Naive B cell (primary cell): ENCODE measurements at regions not wholly inside any gene's neighbourhood (a gene's known extent, or its start where the extent isn't known, plus 50 kb on each side); places are given as distances from the start of the nearest gene placed in this dataset.

ENCODE experiments used
- ATAC-seq, 2 donors: fragments of 150-1000 bp; cut with Tn5 transposase; 2 replicates each; pipeline ENCODE4 v1.10.0; 2021; ENCODE audit warnings: low read depth in 2 of 2, mild to moderate bottlenecking in 2 of 2, moderate library complexity in 2 of 2
- DNase-seq: peaks from one replicate; pipeline ENCODE4 v3.0.0; 2022
- H3K27ac Mint-ChIP-seq, 6 donors: one replicate each; pipeline ENCODE4 v1.8.0; 2020 to 2022; ENCODE audit warnings: mild to moderate bottlenecking in 6 of 6, mixed read lengths in 6 of 6, moderate library complexity in 5 of 6, inconsistent platforms in 2 of 6
- H3K27me3 Mint-ChIP-seq, 3 donors: one replicate each; pipeline ENCODE4 v1.8.0; 2021 to 2022; ENCODE audit warnings: mixed read lengths in 3 of 3, mild to moderate bottlenecking in 1 of 3
- H3K36me3 Mint-ChIP-seq, 2 donors: one replicate each; pipeline ENCODE4 v1.8.0; 2020 to 2022; ENCODE audit warnings: mixed read lengths in 2 of 2, inconsistent platforms in 1 of 2, mild to moderate bottlenecking in 1 of 2
- H3K4me1 Mint-ChIP-seq, 3 donors: one replicate each; pipeline ENCODE4 v1.8.0; 2020 to 2022; ENCODE audit warnings: mixed read lengths in 3 of 3, inconsistent platforms in 1 of 3, mild to moderate bottlenecking in 1 of 3, moderate library complexity in 1 of 3
- H3K4me3 Mint-ChIP-seq, 8 donors: one replicate each; pipeline ENCODE4 v1.8.0; 2020 to 2022; ENCODE audit warnings: mild to moderate bottlenecking in 8 of 8, mixed read lengths in 8 of 8, moderate library complexity in 8 of 8, inconsistent platforms in 2 of 8
- H3K9me3 Mint-ChIP-seq, 7 donors: one replicate each; pipeline ENCODE4 v1.8.0; 2020 to 2022; ENCODE audit warnings: mixed read lengths in 7 of 7, mild to moderate bottlenecking in 5 of 7, inconsistent platforms in 2 of 7, moderate library complexity in 1 of 7

- H3K9me3 Mint-ChIP-seq: peaks cover 0 to 4% (median 0%) of the 10 kb centered on the region in 7 donors
- ATAC-seq (no peak), DNase-seq (no peak)
- peaks cover 8 to 9% (median 8%) of the 10 kb centered on the region in 3 donors for H3K4me1 Mint-ChIP-seq
- H3K27me3 Mint-ChIP-seq: no peaks in the 10 kb centered on the region
- H3K27ac Mint-ChIP-seq: no peak overlapping the region
- H3K4me3 Mint-ChIP-seq: no peak overlapping the region
- no peaks in the 10 kb centered on the region for H3K36me3 Mint-ChIP-seq
These were observed 94.6 kb upstream of the HMHB1 start for GRCh38 chr5:143717400-143717799.

- ATAC-seq (no peak), DNase-seq (no peak)
- H3K27ac Mint-ChIP-seq: no peak overlapping the region
- H3K4me3 Mint-ChIP-seq: no peak overlapping the region
- peaks cover 8 to 9% (median 8%) of the 10 kb centered on the region in 3 donors for H3K4me1 Mint-ChIP-seq
- peaks cover 0 to 4% (median 0%) of the 10 kb centered on the region in 7 donors for H3K9me3 Mint-ChIP-seq
- no peaks in the 10 kb centered on the region for H3K27me3 Mint-ChIP-seq
- no peaks in the 10 kb centered on the region for H3K36me3 Mint-ChIP-seq
These were observed 95.1 kb upstream of the HMHB1 start for GRCh38 chr5:143716881-143717280.

- ATAC-seq (no peak), DNase-seq (no peak)
- H3K4me1 Mint-ChIP-seq: peaks cover 8 to 9% (median 8%) of the 10 kb centered on the region in 3 donors
- H3K27me3 Mint-ChIP-seq: no peaks in the 10 kb centered on the region
- no peak overlapping the region for H3K4me3 Mint-ChIP-seq
- no peak overlapping the region for H3K27ac Mint-ChIP-seq
- no peaks in the 10 kb centered on the region for H3K9me3 Mint-ChIP-seq
- H3K36me3 Mint-ChIP-seq: no peaks in the 10 kb centered on the region
These were observed 96.3 kb upstream of the HMHB1 start for GRCh38 chr5:143715616-143716015.

- no peak for ATAC-seq
- no peak for DNase-seq
- no peaks in the 10 kb centered on the region for H3K36me3 Mint-ChIP-seq
- H3K27ac Mint-ChIP-seq: no peak overlapping the region
- no peaks in the 10 kb centered on the region for H3K9me3 Mint-ChIP-seq
- H3K27me3 Mint-ChIP-seq: no peaks in the 10 kb centered on the region
- H3K4me3 Mint-ChIP-seq: no peak overlapping the region
- H3K4me1 Mint-ChIP-seq: peaks cover 8 to 9% (median 8%) of the 10 kb centered on the region in 3 donors
These were observed 97.3 kb upstream of the HMHB1 start for GRCh38 chr5:143714629-143715028.

- ATAC-seq (no peak), DNase-seq (no peak)
- Mint-ChIP-seq H3K27ac (no peak overlapping the region), H3K36me3 (no peaks in the 10 kb centered on the region), H3K4me3 (no peak overlapping the region), H3K27me3 (no peaks in the 10 kb centered on the region), H3K9me3 (no peaks in the 10 kb centered on the region), H3K4me1 (peaks cover 8 to 9% (median 8%) of the 10 kb centered on the region in 3 donors)
These were observed 98.6 kb upstream of the HMHB1 start for GRCh38 chr5:143713047-143714003.

- H3K4me3 Mint-ChIP-seq: no peak overlapping the region
These were observed 103.3 kb upstream of the HMHB1 start for GRCh38 chr5:143708672-143709071.

GRCh38 chr5:143707806-143708205 is 104.2 kb upstream of the HMHB1 start:
- Mint-ChIP-seq H3K4me3 (no peak overlapping the region), H3K27ac (no peak overlapping the region), H3K4me1 (no peaks in the 10 kb centered on the region), H3K27me3 (no peaks in the 10 kb centered on the region), H3K9me3 (no peaks in the 10 kb centered on the region), H3K36me3 (no peaks in the 10 kb centered on the region)
- ATAC-seq (no peak), DNase-seq (no peak)

More at GRCh38 chr5:143708672-143709071, 103.3 kb upstream of the HMHB1 start:
- no peaks in the 10 kb centered on the region for H3K9me3 Mint-ChIP-seq
- H3K36me3 Mint-ChIP-seq: no peaks in the 10 kb centered on the region
- H3K27me3 Mint-ChIP-seq: no peaks in the 10 kb centered on the region
- ATAC-seq (no peak), DNase-seq (no peak)
- H3K4me1 Mint-ChIP-seq: no peaks in the 10 kb centered on the region
- no peak overlapping the region for H3K27ac Mint-ChIP-seq

GRCh38 chr5:143705381-143705780 is 106.6 kb upstream of the HMHB1 start:
- no peaks in the 10 kb centered on the region for H3K27me3 Mint-ChIP-seq
- H3K36me3 Mint-ChIP-seq: no peaks in the 10 kb centered on the region
- H3K27ac Mint-ChIP-seq: no peak overlapping the region
- no peak for DNase-seq
- no peak overlapping the region for H3K4me3 Mint-ChIP-seq
- H3K4me1 Mint-ChIP-seq: no peaks in the 10 kb centered on the region
- H3K9me3 Mint-ChIP-seq: no peaks in the 10 kb centered on the region
- ATAC-seq: no peak

GRCh38 chr5:143703659-143704058 is 108.3 kb upstream of the HMHB1 start:
- no peak overlapping the region for H3K27ac Mint-ChIP-seq
- no peaks in the 10 kb centered on the region for H3K27me3 Mint-ChIP-seq
- H3K9me3 Mint-ChIP-seq: no peaks in the 10 kb centered on the region
- no peaks in the 10 kb centered on the region for H3K36me3 Mint-ChIP-seq
- DNase-seq: no peak
- ATAC-seq: no peak
- H3K4me1 Mint-ChIP-seq: no peaks in the 10 kb centered on the region
- no peak overlapping the region for H3K4me3 Mint-ChIP-seq

GRCh38 chr5:143701493-143701892 is 110.5 kb upstream of the HMHB1 start:
- H3K27me3 Mint-ChIP-seq: no peaks in the 10 kb centered on the region
- ATAC-seq (no peak), DNase-seq (no peak)
- no peak overlapping the region for H3K27ac Mint-ChIP-seq
- H3K4me3 Mint-ChIP-seq: no peak overlapping the region
- no peaks in the 10 kb centered on the region for H3K36me3 Mint-ChIP-seq
- H3K4me1 Mint-ChIP-seq: no peaks in the 10 kb centered on the region
- no peaks in the 10 kb centered on the region for H3K9me3 Mint-ChIP-seq

GRCh38 chr5:143700994-143701393 is 111.0 kb upstream of the HMHB1 start:
- DNase-seq: no peak
- H3K4me3 Mint-ChIP-seq: no peak overlapping the region
- no peaks in the 10 kb centered on the region for H3K4me1 Mint-ChIP-seq
- no peaks in the 10 kb centered on the region for H3K27me3 Mint-ChIP-seq
- H3K36me3 Mint-ChIP-seq: no peaks in the 10 kb centered on the region
- H3K9me3 Mint-ChIP-seq: no peaks in the 10 kb centered on the region
- no peak overlapping the region for H3K27ac Mint-ChIP-seq
- no peak for ATAC-seq

GRCh38 chr5:143699121-143699520 is 112.8 kb upstream of the HMHB1 start:
- Mint-ChIP-seq H3K27ac (no peak overlapping the region), H3K36me3 (no peaks in the 10 kb centered on the region), H3K4me1 (no peaks in the 10 kb centered on the region), H3K4me3 (no peak overlapping the region), H3K27me3 (no peaks in the 10 kb centered on the region), H3K9me3 (peaks cover 0 to 3% (median 0%) of the 10 kb centered on the region in 7 donors)
- ATAC-seq (no peak), DNase-seq (no peak)

- no peaks in the 10 kb centered on the region for H3K4me1 Mint-ChIP-seq
- ATAC-seq: no peak
- H3K4me3 Mint-ChIP-seq: no peak overlapping the region
- H3K9me3 Mint-ChIP-seq: peaks cover 0 to 3% (median 0%) of the 10 kb centered on the region in 7 donors
- H3K27ac Mint-ChIP-seq: no peak overlapping the region
- no peaks in the 10 kb centered on the region for H3K27me3 Mint-ChIP-seq
- DNase-seq: no peak
- no peaks in the 10 kb centered on the region for H3K36me3 Mint-ChIP-seq
These were observed 113.4 kb upstream of the HMHB1 start for GRCh38 chr5:143698574-143698973.

- Mint-ChIP-seq H3K27ac (no peak overlapping the region), H3K4me3 (no peak overlapping the region), H3K9me3 (peaks cover 0 to 4% (median 0%) of the 10 kb centered on the region in 7 donors), H3K4me1 (no peaks in the 10 kb centered on the region), H3K36me3 (no peaks in the 10 kb centered on the region), H3K27me3 (no peaks in the 10 kb centered on the region)
- ATAC-seq (no peak), DNase-seq (no peak)
These were observed 115.0 kb upstream of the HMHB1 start for GRCh38 chr5:143696921-143697320.
